ENCODE measurements at regions not wholly inside any gene's neighbourhood (a gene's known extent, or its start where the extent isn't known, plus 50 kb on each side); places are given as distances from the start of the nearest gene placed in this dataset.

DNA sequence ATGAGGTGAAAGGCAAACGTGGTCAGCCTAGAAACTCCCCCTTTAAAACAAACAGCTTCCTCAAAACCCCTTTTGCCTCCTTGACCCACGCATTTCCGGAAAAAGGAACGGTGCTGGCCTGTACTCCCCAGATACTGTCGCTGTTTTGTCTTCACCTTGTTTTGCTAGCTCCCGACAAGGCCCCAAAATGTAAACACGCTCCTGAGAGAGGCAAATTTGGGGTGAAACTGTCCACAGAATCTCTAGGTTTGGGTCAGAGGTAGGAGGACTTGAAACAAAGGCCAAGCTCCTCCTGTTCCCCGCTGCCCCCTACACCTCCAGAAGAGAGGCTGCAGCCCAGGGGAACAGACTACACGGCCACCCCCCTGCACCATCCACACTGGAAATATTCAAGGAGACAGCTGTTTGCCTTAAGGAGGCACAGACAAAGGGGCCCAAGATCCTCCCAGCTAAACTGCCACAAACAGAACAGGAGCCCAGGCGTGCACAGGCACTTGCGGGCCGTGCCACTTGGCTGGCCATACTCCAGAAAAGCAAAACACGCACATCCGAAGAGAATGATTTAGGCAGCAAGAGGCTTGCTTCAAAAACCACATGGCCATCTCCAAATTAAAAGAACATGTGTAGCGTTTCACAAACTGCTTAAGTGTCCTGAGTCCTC lies 160.5 kb upstream of the GRK3 start (continued):
- TF ChIP-seq, protein P1, sequence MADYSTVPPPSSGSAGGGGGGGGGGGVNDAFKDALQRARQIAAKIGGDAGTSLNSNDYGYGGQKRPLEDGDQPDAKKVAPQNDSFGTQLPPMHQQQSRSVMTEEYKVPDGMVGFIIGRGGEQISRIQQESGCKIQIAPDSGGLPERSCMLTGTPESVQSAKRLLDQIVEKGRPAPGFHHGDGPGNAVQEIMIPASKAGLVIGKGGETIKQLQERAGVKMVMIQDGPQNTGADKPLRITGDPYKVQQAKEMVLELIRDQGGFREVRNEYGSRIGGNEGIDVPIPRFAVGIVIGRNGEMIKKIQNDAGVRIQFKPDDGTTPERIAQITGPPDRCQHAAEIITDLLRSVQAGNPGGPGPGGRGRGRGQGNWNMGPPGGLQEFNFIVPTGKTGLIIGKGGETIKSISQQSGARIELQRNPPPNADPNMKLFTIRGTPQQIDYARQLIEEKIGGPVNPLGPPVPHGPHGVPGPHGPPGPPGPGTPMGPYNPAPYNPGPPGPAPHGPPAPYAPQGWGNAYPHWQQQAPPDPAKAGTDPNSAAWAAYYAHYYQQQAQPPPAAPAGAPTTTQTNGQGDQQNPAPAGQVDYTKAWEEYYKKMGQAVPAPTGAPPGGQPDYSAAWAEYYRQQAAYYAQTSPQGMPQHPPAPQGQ (CRISPR knock-in tag; IDR thresholded peaks at IDR 0.05; ENCODE audit: borderline replicate concordance): no peak
- no peak for TF ChIP-seq ELF4 (CRISPR knock-in tag; IDR thresholded peaks at IDR 0.05; ENCODE audit: borderline replicate concordance)
- TF ChIP-seq MLLT10 (CRISPR knock-in tag; IDR thresholded peaks at IDR 0.05): no peak
- peak; percentile 10 for TF ChIP-seq ZFX (CRISPR knock-in tag; IDR thresholded peaks at IDR 0.05; ENCODE audit: low read depth)
- 0 out of 2 replicates have a peak, but pooled peaks have one; percentile 32 for TF ChIP-seq SPEN (CRISPR knock-in tag; IDR thresholded peaks at IDR 0.05; ENCODE audit: low read depth)
- no peak for TF ChIP-seq NFE2L2 (IDR thresholded peaks at IDR 0.05; ENCODE audit: low read length)
- TF ChIP-seq ZNF569 (CRISPR knock-in tag; IDR thresholded peaks at IDR 0.05; ENCODE audit: borderline replicate concordance): no peak
- TF ChIP-seq, protein P2, sequence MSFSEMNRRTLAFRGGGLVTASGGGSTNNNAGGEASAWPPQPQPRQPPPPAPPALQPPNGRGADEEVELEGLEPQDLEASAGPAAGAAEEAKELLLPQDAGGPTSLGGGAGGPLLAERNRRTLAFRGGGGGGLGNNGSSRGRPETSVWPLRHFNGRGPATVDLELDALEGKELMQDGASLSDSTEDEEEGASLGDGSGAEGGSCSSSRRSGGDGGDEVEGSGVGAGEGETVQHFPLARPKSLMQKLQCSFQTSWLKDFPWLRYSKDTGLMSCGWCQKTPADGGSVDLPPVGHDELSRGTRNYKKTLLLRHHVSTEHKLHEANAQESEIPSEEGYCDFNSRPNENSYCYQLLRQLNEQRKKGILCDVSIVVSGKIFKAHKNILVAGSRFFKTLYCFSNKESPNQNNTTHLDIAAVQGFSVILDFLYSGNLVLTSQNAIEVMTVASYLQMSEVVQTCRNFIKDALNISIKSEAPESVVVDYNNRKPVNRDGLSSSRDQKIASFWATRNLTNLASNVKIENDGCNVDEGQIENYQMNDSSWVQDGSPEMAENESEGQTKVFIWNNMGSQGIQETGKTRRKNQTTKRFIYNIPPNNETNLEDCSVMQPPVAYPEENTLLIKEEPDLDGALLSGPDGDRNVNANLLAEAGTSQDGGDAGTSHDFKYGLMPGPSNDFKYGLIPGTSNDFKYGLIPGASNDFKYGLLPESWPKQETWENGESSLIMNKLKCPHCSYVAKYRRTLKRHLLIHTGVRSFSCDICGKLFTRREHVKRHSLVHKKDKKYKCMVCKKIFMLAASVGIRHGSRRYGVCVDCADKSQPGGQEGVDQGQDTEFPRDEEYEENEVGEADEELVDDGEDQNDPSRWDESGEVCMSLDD (CRISPR knock-in tag; IDR thresholded peaks at IDR 0.05; ENCODE audit: borderline replicate concordance): no peak
- TF ChIP-seq ATAD3A (CRISPR knock-in tag; IDR thresholded peaks at IDR 0.05): no peak
- TF ChIP-seq, protein P3, sequence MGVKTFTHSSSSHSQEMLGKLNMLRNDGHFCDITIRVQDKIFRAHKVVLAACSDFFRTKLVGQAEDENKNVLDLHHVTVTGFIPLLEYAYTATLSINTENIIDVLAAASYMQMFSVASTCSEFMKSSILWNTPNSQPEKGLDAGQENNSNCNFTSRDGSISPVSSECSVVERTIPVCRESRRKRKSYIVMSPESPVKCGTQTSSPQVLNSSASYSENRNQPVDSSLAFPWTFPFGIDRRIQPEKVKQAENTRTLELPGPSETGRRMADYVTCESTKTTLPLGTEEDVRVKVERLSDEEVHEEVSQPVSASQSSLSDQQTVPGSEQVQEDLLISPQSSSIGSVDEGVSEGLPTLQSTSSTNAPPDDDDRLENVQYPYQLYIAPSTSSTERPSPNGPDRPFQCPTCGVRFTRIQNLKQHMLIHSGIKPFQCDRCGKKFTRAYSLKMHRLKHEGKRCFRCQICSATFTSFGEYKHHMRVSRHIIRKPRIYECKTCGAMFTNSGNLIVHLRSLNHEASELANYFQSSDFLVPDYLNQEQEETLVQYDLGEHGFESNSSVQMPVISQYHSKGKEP (CRISPR knock-in tag; IDR thresholded peaks at IDR 0.05): no peak
- no peak for TF ChIP-seq CENPT (CRISPR knock-in tag; IDR thresholded peaks at IDR 0.05; ENCODE audit: low read depth)
- no peak for TF ChIP-seq ZNF670 (CRISPR knock-in tag; IDR thresholded peaks at IDR 0.05; ENCODE audit: borderline replicate concordance)
- no peak for TF ChIP-seq ZKSCAN8 (CRISPR knock-in tag; IDR thresholded peaks at IDR 0.05; ENCODE audit: borderline replicate concordance)
- no peak for TF ChIP-seq U2AF2 (IDR thresholded peaks at IDR 0.05; ENCODE audit: low read depth, low read length)
- no peak for TF ChIP-seq ZBTB42 (CRISPR knock-in tag; IDR thresholded peaks at IDR 0.05)
- TF ChIP-seq, protein P4, sequence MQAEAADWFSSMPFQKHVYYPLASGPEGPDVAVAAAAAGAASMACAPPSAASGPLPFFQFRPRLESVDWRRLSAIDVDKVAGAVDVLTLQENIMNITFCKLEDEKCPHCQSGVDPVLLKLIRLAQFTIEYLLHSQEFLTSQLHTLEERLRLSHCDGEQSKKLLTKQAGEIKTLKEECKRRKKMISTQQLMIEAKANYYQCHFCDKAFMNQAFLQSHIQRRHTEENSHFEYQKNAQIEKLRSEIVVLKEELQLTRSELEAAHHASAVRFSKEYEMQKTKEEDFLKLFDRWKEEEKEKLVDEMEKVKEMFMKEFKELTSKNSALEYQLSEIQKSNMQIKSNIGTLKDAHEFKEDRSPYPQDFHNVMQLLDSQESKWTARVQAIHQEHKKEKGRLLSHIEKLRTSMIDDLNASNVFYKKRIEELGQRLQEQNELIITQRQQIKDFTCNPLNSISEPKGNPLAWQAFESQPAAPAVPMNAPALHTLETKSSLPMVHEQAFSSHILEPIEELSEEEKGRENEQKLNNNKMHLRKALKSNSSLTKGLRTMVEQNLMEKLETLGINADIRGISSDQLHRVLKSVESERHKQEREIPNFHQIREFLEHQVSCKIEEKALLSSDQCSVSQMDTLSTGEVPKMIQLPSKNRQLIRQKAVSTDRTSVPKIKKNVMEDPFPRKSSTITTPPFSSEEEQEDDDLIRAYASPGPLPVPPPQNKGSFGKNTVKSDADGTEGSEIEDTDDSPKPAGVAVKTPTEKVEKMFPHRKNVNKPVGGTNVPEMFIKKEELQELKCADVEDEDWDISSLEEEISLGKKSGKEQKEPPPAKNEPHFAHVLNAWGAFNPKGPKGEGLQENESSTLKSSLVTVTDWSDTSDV (CRISPR knock-in tag; IDR thresholded peaks at IDR 0.05): no peak
- no peak for TF ChIP-seq SYNCRIP (IDR thresholded peaks at IDR 0.05; ENCODE audit: insufficient read depth, low read depth, low read length)

Data from HepG2 (cell line).